ENCODE measurements at regions not wholly inside any gene's neighbourhood (a gene's known extent, or its start where the extent isn't known, plus 50 kb on each side); places are given as distances from the start of the nearest gene placed in this dataset.

DNA sequence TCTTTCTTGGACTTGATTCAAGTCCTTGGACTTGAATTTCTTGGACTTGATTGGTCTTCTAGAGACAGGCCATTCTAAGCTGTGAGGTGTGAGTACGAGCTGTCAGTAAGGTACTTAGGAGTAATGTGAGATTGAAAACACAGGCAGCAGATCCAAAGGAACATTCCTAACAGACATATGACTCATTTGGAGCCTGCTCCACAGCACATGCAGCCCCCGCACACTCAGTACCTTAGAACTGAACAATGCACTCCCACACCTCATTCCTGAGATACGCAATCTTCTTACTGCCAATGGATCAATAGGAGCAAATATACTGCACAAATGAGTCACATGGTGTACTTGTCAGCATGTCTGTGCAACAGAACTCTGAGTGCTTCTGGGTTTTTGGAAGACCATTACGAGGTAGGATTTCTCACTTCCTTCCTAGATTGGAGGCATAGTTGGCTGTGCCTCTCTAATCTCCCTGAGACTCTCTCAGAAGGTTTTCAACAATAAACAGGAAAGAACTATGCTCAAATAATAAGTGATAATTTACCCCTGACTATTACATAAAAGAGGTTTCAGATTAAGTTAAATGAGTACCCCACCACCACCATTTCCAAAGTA, 243.1 kb downstream of the KCNA4 start:
- TF ChIP-seq, protein P1, sequence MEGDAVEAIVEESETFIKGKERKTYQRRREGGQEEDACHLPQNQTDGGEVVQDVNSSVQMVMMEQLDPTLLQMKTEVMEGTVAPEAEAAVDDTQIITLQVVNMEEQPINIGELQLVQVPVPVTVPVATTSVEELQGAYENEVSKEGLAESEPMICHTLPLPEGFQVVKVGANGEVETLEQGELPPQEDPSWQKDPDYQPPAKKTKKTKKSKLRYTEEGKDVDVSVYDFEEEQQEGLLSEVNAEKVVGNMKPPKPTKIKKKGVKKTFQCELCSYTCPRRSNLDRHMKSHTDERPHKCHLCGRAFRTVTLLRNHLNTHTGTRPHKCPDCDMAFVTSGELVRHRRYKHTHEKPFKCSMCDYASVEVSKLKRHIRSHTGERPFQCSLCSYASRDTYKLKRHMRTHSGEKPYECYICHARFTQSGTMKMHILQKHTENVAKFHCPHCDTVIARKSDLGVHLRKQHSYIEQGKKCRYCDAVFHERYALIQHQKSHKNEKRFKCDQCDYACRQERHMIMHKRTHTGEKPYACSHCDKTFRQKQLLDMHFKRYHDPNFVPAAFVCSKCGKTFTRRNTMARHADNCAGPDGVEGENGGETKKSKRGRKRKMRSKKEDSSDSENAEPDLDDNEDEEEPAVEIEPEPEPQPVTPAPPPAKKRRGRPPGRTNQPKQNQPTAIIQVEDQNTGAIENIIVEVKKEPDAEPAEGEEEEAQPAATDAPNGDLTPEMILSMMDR (IDR thresholded peaks at IDR 0.05; ENCODE audit: low read depth, low read length, poor library complexity, severe bottlenecking) = no peak
- no peak for TF ChIP-seq EZH2phosphoT487 (IDR thresholded peaks at IDR 0.05; ENCODE audit: borderline replicate concordance, low read length)

Measured in DOHH2 (cell line).